ENCODE measurements at regions not wholly inside any gene's neighbourhood (a gene's known extent, or its start where the extent isn't known, plus 50 kb on each side); places are given as distances from the start of the nearest gene placed in this dataset.
A peak's percentile ranks its signal among the peaks of the same experiment; 100 is the strongest.

DNA sequence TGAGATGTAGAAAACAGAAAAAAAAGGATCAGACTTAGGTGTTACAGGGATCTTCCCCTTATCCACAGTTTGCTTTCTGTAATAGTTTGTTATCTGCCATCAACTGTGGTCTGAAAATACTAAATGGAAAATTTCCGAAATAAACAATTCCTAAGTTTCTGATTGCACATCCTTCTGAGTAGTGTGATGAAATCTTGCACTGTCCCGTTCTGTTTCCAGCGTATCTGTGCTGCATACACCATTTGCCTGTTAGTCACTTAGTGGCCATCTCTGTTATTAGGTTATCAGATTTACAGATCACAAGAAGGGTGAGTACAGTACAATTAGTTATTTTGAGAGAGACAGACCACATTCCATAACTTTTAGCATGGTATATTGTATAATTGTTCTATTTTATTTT lies 185.6 kb upstream of the CPHXL start:
- Histone ChIP-seq H3K79me1 (ENCODE audit: low read depth in 1 of 2, low read length in 2 of 2) (no peaks in the 10 kb centered on the region), H3K9me1 (ENCODE audit: insufficient read depth, low read length) (no peaks in the 10 kb centered on the region), H3K9me3 (ENCODE audit: control insufficient read depth, insufficient read depth, low read length) (no peaks in the 10 kb centered on the region), H2BK5ac (ENCODE audit: low read depth, low read length, poor library complexity, severe bottlenecking) (no peak overlapping the region), H2AK9ac (replicated peaks; ENCODE audit: low read depth, low read length, poor library complexity) (no peak overlapping the region), H3K36me3 (ENCODE audit: control insufficient read depth, insufficient read depth, low read length) (no peaks in the 10 kb centered on the region), H2BK15ac (ENCODE audit: low read depth, low read length) (no peak overlapping the region), H3K14ac (replicated peaks; ENCODE audit: low read depth, low read length) (no peak overlapping the region), H3K4me2 (ENCODE audit: low read depth, low read length) (no peak overlapping the region), H3K4me1 (ENCODE audit: control insufficient read depth, insufficient read depth, low read length) (no peaks in the 10 kb centered on the region), H4K5ac (ENCODE audit: low read depth, low read length) (no peak overlapping the region), H3K4me3 (ENCODE audit: insufficient read depth, low read depth, low read length) (no peak overlapping the region), H3K18ac (ENCODE audit: low read depth, low read length) (no peak overlapping the region), H2AK5ac (ENCODE audit: low read depth, low read length) (no peak overlapping the region), H3K4ac (ENCODE audit: low read depth, low read length) (no peak overlapping the region), H3K27ac (ENCODE audit: insufficient read depth, low read length) (no peak overlapping the region), H4K20me1 (ENCODE audit: insufficient read depth, low read length) (no peaks in the 10 kb centered on the region), H3K56ac (ENCODE audit: extremely low read depth, insufficient read depth, low read length) (no peak overlapping the region), H2BK20ac (ENCODE audit: low read depth, low read length) (no peak overlapping the region), H3K9ac (ENCODE audit: low read depth, low read length) (no peak overlapping the region), H3K27me3 (ENCODE audit: control insufficient read depth, insufficient read depth, low read length) (peaks cover 2% of the 10 kb centered on the region; the same call in 1 of the 2 replicates), H4K8ac (ENCODE audit: low read depth in 2 of 2, low read length in 2 of 2) (no peak overlapping the region), H2AFZ (replicated peaks; ENCODE audit: low read length, poor library complexity) (no peak overlapping the region), H2BK120ac (ENCODE audit: low read depth, low read length) (no peak overlapping the region), H4K91ac (ENCODE audit: insufficient read depth, low read depth, low read length) (no peak overlapping the region), H3K23ac (ENCODE audit: low read depth, low read length) (no peak overlapping the region)
- intact Hi-C loops (cut with micrococcal nuclease): no loop called here
- ChIA-PET POLR2A (ENCODE audit: unreplicated experiment) (no interaction called here), CTCF (no interaction called here)
- DNase-seq: no peak
- dilution Hi-C loops (cut with HindIII; ENCODE audit: low sequenced_read_pairs, unreplicated experiment): no loop called here
- ATAC-seq (ENCODE audit: low read depth): no peak; the same call in 1 of the 2 replicates
- peak; percentile 20; the same call in 1 of the 2 replicates for TF ChIP-seq CEBPB (IDR thresholded peaks at IDR 0.05; ENCODE audit: low read depth, low read length)
- no peak for TF ChIP-seq MXI1 (IDR thresholded peaks at IDR 0.05; ENCODE audit: borderline replicate concordance, low read depth, low read length)
- no peak for TF ChIP-seq MAFK (IDR thresholded peaks at IDR 0.05; ENCODE audit: low read depth, low read length)
- BruUV-seq (replicated peaks): no TSS peak
- in situ Hi-C loops (cut with MboI; ENCODE audit: low sequenced_read_pairs): no loop called here
- no CpG with 5 or more reads among the region's 3 CpGs for WGBS, 2 experiments (ENCODE audit: extremely low coverage in 2 of 2, insufficient read length in 1 of 2)

Measured in IMR-90 (cell line).